ENCODE measurements at regions not wholly inside any gene's neighbourhood (a gene's known extent, or its start where the extent isn't known, plus 50 kb on each side); places are given as distances from the start of the nearest gene placed in this dataset.

GRCh38 chr20:57112448-57112847, 154.0 kb downstream of the BMP7 start:
- Mint-ChIP-seq H3K27ac (no peak overlapping the region), H3K9me3 (peaks cover 17% of the 10 kb centered on the region), H3K4me3 (no peak overlapping the region), H3K36me3 (ENCODE audit: low read depth) (no peaks in the 10 kb centered on the region), H3K27me3 (ENCODE audit: low read depth, poor library complexity) (peaks cover 20% of the 10 kb centered on the region), H3K4me1 (peaks cover 61% of the 10 kb centered on the region)
- DNase-seq: no peak
- TF ChIP-seq CTCF (IDR thresholded peaks at IDR 0.05): no peak

GRCh38 chr20:57114290-57115005, 152.0 kb downstream of the BMP7 start:
- H3K36me3 Mint-ChIP-seq (ENCODE audit: low read depth): no peaks in the 10 kb centered on the region
- H3K9me3 Mint-ChIP-seq: peaks cover 17% of the 10 kb centered on the region
- no peak overlapping the region for H3K4me3 Mint-ChIP-seq
- peak overlapping the region; percentile 5 for H3K27ac Mint-ChIP-seq
- H3K27me3 Mint-ChIP-seq (ENCODE audit: low read depth, poor library complexity): peaks cover 18% of the 10 kb centered on the region
- TF ChIP-seq CTCF (IDR thresholded peaks at IDR 0.05): no peak
- peaks cover 52% of the 10 kb centered on the region for H3K4me1 Mint-ChIP-seq
- DNase-seq: no peak

GRCh38 chr20:57117296-57117695, 149.1 kb downstream of the BMP7 start:
- no peak for DNase-seq
- H3K9me3 Mint-ChIP-seq: peaks cover 17% of the 10 kb centered on the region
- TF ChIP-seq CTCF (IDR thresholded peaks at IDR 0.05): no peak
- peaks cover 10% of the 10 kb centered on the region for H3K27me3 Mint-ChIP-seq (ENCODE audit: low read depth, poor library complexity)
- H3K4me1 Mint-ChIP-seq: peaks cover 54% of the 10 kb centered on the region
- no peak overlapping the region for H3K27ac Mint-ChIP-seq
- H3K36me3 Mint-ChIP-seq (ENCODE audit: low read depth): no peaks in the 10 kb centered on the region
- no peak overlapping the region for H3K4me3 Mint-ChIP-seq

- Mint-ChIP-seq H3K9me3 (peaks cover 20% of the 10 kb centered on the region), H3K27ac (no peak overlapping the region), H3K36me3 (ENCODE audit: low read depth) (no peaks in the 10 kb centered on the region), H3K4me1 (peaks cover 63% of the 10 kb centered on the region), H3K4me3 (no peak overlapping the region), H3K27me3 (ENCODE audit: low read depth, poor library complexity) (peaks cover 10% of the 10 kb centered on the region)
- no peak for DNase-seq
- no peak for TF ChIP-seq CTCF (IDR thresholded peaks at IDR 0.05)
These were observed 148.2 kb downstream of the BMP7 start for GRCh38 chr20:57118107-57118769.

Data from nephron progenitor cell (in vitro differentiated cells).